HG03280 (cell line): ENCODE measurements at regions not wholly inside any gene's neighbourhood (a gene's known extent, or its start where the extent isn't known, plus 50 kb on each side); places are given as distances from the start of the nearest gene placed in this dataset.

Experiments
- ATAC-seq: cut with Tn5 transposase; IDR thresholded peaks from one replicate; pipeline ENCODE4 v1.9.1; 2021; ENCODE audit warnings: mild to moderate bottlenecking, moderate library complexity; ENCODE audit not compliant: unreplicated experiment

GRCh38 chr16:47806309-47806847 lies 345.2 kb downstream of the PHKB start:
- ATAC-seq: no peak

DNA sequence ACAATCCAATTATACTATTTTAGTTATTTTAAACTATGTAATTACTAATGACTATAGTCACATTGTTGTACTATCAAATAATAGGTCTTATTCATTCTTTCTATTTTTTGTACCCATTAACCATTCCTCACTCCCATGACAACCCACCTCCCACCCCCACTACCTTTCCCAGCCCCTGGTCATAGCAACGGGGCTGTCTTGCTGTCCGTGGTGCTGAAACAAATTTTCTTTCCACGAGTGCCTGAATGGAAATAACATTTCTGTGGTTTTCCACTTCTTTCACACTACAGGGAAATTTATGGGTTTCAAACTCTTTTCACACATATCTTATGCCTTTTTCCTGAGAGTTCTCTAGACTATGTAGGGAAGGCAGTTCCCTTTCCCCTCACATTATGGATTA lies 326.6 kb downstream of the PHKB start:
- ATAC-seq: no peak

DNA sequence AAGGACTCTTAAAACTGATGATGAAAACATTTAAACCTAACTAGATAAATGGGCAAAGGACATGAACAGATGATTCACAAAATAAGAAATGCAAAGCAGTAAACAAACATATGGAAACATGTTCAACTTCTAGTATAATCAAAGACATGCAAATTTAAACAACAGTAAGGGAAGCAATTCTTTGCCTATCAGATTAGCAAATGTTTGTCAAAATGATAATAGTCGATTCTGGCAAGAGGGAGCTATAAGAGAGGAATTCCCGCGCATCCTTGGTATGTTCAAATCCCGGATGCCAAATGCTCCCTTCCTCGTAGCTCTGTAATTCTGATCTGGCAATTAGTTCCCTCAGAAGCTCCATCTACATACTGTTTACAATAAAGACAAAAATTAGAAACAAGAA lies 320.5 kb downstream of the PHKB start:
- no peak for ATAC-seq

DNA sequence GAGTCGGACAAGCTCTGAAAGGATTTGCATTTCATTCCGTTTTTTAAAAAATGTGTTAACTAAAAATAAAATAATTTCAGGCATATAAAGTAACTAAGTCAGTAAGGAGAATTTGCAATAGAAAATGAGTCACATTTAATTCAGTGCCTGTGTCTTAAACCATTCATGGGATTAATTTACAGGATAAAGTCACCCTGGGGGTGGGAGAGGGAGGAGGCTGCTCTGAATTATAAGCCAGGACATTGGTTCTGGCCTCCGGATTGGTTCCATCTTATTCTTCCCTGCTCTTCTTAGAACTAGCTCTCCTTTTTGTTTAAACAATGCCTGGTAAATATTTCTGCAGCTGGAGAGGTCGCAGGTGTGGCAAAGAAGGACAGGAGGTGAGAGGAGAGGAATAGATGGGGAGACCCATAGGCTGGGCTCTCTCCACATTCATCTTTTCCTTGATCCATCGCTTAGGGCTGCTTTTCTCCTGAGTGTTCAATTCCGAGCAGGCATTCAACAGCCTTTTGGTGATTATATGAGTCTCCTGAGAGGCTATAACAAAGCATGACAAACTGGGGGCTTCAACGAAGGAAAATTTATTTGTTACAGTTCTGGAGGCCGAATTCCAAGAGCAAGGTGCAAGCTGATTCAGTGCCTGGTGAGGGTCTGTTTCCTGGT lies 319.2 kb downstream of the PHKB start:
- no peak for ATAC-seq

DNA sequence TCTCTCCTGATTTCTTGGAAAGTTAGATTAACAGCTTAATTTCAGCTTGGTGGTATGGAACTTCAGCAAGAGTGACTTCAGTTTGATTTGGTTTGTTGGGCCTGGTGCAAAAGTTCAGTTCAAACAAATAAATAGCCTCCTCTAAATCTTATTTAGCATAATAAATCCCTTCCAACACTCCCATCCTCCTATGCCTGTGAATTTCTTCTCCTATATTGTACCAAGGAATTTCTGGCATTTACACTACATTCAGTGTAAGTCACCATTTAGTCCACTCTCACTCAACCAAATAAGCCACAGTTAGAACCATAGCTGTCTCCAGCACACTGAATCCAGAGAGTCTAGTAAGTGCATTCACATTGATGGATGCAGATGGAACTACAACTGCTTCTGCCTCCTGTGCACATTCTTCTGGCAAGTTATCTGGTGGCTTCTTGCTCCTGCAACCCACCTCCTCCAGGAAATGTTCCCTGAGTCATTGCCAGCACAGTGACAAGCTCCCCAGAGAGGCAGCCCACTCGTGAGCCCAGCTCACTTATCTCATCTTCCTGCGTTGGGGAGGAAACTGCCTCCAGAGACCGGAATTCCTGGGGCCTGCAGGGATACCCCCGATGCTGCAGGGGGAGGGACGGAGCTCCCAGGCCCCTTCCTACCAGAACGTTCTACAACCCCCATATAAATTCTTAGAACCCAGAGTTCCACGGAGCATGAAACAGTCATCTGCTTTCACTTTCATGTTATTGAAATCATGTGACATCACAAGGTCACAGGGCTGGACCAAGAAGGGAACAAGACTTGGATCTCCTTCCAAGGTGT lies 318.3 kb downstream of the PHKB start:
- ATAC-seq: no peak

GRCh38 chr16:47778106-47778801 lies 317.1 kb downstream of the PHKB start:
- no peak for ATAC-seq

DNA sequence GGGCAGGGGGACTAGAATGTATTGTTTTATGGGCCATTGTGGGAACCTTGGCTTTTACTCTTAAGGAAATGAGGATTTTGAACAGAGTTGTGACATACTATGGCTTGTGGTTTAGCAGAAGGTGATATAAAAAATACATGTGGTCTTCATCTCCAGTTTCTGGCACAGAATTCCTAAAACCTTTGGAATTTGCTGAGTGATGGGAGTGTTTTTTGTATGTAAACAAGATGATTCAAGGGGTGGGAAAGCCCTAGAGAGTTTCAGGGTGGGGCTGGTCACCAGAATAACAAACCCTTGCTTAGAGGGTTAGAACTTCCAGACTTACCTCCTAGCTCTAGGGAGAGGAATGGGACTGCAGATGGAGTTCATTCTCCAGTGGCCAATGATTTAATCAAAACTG lies 316.1 kb downstream of the PHKB start:
- no peak for ATAC-seq

DNA sequence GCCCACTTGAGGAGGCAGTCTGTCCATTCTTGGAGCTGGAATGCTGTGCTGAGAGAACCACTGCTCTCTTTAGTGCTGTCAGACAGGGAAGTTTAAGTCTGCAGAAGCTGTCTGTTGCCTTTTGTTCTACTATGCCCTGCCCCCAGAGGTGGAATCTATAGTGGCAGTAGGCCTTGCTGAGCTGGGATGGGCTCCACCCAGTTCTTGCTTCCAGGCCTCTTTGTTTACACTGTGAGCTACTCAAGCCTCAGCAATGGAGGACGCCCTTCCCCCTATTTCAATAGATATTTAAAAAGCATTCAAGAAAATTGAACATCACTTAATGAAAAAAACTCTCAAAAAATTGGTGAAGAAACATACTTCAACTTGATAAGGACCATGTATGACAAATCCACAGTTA lies 313.5 kb downstream of the PHKB start:
- ATAC-seq: no peak

DNA sequence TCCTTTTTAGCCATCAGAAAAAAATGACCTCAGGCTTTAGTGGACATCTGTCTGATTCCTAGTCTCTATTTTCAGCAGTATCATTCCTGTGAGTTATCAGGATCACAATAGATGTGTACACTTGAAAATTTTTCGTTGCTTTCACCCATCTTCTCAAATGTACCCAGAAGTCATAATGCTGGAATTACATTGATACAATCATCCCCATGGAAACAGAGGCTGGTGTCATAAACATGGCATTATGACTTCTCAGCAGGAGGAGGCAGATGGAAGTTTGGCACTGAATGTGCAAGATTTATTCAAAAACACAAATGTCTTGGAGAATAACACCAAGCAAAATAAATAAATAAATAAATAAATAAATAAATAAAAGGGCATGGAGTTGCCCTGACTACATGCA lies 292.5 kb downstream of the PHKB start:
- ATAC-seq: no peak
